ENCODE measurements at regions not wholly inside any gene's neighbourhood (a gene's known extent, or its start where the extent isn't known, plus 50 kb on each side); places are given as distances from the start of the nearest gene placed in this dataset.
"Not testable (repeated sequence)": the region's sequence is repeated elsewhere in the genome, so short reads cannot be mapped to it uniquely, and the experiment has no call there.

DNA sequence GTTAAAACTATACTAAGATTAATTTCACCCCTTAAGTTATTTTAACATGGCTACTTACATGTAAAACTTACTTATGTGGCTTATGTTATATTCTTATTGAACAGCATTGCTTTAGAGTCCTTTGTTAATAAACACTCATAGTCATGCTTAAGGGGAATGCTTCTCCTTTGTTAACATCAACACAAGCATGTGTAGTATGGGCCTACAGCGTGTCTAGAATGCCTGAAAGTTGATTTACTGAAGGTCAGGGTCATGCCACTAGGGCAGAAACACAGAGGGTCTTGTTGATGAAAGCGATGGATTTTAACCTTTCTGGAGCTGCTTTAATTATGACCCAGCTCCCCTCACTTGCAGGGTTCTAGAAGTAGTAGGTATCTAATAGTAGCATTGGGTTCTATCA is 159.8 kb upstream of the DLX2 start:
- DNase-seq, result no peak

DNA sequence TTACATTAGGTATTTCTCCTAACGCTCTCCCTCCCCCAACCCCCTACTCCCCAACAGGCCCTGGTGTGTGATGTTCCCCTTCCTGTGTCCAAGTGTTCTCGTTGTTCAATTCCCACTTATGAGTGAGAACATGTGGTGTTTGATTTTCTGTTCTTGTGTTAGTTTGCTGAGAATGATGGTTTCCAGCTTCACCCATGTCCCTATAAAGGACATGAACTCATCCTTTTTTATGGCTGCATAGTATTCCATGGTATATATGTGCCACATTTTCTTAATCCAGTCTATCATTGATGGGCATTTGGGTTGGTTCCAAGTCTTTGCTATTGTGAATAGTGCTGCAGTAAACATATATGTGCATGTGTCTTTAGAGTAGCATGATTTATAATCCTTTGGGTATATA is 162.1 kb upstream of the DLX2 start:
- DNase-seq, result not testable (repeated sequence)

DNA sequence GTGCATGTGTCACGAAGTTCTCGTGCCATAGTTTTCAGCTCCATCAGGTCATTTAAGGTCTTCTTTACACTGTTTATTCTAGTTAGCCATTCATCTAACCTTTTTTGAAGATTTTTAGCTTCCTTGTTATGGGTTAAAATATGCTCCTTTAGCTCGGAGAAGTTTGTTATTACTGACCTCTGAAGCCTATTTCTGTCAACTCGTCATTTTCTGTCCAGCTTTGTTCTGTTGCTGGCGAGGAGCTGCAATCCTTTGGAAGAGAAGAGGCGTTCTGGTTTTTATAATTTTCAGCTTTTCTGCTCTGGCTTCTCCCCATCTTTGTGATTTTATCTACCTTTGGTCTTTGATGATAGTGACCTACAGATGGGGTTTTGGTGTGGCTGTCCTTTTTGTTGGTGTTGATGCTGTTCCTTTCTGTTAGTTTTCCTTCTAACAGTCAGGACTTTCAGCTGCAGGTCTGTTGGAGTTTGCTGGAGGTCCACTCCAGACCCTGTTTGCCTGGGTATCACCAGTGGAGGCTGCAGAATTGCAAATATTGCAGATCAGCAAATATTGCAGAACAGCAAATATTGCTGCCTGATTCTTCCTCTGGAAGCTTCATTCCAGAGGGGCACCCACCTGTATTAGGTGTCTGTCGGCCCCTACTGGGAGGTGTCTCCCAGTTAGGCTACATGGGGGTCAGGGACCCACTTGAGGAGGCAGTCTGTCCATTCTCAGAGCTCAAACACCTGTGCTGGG is 157.7 kb upstream of the ITGA6 start:
- not testable (repeated sequence) for DNase-seq

DNA sequence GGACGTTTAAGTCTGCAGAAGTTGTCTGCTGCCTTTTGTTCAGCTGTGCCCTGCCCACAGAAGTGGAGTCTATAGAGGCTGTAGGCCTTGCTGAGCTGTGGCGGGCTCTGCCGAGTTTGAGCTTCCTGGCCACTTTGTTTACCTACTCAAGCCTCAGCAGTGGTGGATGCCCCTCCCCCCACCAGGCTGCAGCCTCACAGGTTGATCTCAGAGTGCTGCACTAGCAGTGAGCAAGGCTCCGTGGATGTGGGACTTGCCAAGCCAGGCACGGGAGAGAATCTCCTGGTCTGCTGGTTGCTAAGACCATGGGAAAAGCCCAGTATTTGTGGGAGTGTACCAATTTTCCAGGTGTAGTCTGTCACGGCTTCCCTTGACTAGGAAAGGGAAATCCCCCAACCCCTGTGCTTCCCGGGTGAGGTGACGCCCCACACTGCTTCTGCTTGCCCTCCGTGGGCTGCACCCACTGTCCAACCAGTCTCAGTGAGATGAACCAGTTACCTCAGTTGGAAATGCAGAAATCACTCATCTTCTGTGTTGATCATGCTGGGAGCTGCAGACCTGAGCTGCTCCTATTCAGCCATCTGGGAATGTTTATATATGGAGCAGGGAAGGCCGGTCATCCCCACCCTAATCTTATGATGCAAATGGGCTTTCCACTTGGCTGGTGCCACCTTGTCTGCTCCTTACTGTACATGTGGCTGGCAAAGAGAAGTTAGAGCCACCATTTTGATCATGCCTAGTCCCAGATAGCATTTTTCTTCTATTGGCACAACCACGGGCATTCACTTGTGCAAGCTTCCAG is 156.9 kb upstream of the ITGA6 start:
- DNase-seq, result no peak

DNA sequence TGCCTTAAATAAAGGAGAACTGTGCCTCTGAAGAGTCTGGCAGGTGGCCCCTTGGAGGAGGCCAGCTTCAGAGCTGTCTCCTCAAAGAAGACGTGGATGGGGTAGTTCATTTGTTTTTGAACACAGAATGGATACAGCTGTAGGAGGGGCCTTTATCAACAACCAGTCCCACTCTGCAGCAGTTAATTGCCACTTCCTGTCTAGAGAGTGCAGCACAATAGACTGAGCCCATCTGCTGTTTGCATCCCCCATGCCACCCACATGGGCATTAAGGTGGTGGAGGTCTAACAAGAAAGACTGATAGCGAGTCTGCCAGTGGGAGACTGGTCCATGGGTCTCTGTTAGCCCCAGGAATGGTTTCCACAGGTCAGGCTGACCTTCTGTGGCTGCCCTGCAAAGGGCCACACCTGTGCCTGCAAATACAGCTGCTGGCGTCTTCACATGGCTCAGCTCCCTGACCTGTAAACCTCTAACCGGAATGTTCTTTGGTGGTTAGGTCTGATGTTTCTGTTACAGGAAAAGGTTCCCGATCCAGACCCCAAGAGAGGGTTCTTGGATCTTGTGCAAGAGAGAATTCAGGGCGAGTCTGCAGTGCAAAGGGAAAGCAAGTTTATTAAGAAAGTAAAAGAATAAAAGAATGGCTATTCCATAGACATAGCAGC is 153.3 kb upstream of the ITGA6 start:
- DNase-seq, result no peak

DNA sequence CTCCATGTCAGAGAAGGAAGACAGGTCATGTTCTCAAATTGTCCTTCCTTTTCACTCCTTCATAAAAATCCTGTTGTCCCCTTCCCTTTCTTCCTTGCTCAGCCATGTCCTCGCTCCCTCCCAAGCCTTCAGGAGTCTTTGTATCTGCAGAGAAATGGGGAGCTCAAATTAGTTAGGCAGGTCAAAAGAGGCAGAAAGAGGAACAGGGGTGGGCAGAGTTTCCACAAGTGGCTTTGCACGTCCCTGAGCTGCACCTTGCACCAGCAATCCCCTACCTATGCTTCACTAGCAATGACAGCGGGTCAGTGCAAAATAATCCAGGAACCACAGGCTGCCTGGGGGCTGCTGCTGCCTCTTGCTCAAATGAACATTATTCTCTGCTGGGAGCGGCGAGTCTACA is 152.1 kb upstream of the ITGA6 start:
- no peak for DNase-seq

DNA sequence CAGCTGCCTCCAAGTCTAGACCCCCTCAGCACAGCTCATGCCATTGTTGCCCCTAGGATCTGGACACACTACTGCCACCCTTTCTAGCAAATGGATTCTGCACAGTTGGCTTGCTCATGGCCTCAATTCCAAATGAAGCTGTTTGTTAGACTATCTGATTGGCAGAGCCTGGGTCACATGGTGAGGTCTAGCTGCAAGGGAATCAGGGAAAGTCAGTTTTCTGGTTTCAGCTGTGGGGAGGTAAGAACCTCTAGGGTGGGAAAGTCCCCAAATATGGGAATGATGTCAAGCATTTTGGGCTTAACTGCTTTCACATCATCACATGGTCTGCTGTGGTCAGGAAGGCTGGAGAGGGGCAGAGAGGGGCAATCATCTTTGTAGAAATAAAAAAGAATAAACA is 150.4 kb upstream of the ITGA6 start:
- no peak for DNase-seq

DNA sequence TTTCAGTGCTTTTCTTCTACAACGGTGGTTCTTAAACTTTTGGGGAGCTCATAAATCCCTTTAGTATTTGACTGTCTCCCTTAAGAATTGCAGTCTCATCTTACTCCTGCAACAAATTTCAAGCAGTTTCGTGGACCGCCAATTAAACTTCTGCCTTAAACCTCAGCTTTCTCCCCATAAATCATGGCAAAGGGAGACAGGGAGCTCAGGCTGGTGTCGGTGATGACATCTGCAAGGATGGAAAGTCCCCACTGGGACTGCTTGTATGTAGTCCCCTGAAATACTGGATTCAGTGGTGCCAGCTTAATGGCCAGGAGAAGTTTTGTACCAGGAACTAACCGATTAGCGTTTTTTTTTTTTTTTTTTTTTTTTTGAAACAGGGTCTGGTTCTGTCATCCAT is 148.7 kb upstream of the ITGA6 start:
- DNase-seq, result no peak

DNA sequence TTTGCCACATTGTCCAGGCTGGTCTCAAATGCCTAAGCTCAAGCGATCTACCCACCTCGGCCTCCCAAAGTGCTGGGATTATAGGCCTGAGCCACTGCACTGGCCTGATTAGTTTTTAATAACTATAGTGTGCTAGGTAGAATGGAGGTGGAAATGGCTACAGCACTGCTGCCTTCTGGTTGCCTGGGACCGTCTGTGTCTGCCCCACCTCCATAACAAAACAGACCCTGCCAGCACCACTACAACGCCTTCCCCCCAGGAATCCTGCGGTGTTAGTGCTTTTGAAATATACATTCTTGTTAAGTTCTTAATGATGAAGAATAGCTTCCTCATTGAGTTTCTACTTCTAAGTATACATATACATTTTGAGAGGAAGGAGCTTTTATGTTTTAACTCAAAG is 148.2 kb upstream of the ITGA6 start:
- DNase-seq, result peak in 1 of 2 donors; percentile 18

DNA sequence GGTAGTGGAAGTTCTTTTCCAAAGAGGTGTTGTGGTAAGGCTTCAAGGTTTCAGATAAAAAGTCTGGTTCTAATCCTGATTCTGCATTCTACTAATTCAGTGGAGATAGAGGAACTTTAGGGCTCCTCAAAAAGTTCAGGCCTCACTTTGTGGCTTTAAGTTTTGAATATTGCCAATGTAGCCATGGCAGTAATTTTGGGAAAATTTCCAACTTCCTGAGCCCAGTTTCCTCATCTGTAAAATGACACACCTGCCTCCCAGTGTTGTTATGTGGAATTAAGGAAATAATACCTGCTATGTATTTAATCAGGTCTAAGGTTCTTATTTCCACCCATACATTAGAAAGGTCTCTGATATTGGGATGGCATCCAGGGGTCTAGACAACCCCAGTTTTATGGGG is 147.6 kb upstream of the ITGA6 start:
- DNase-seq, result no peak

DNA sequence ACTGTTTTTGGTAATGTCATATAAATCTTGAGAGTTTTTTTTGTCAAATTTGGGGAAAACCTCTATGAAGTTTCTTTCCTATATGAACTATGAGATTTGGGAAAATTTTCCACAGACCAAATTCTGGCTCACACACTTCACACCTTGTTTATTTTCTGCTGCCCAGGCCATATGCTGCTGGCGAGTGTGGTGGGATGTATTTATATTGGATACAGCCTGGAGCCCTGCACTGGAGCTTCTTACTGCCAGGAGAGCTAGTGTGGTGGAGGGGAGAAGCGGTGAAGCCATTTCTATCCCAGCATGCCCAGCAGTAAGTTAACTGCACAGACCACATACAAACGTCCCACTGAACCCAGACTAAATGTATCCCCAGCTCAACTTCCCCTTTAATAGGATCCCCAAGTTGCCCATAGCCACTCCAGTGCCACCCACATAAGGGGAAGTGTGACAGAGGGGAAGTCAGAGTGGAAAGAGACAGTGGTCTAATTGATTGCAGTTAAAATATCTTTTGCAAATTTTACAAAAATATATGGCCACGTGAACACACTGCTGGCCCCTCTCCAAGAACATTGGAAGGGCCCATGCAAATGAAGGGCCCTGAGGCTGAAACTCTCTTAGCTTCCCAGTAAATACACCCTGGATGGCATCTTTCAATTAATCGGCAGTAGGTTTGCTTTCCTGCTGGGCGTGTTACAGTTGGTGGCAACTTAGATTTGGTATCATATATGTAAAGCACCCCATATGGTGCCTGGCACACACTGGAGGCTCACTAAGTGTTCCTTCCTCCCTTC is 146.6 kb upstream of the ITGA6 start:
- DNase-seq, result peak; percentile 95 to 97

DNA sequence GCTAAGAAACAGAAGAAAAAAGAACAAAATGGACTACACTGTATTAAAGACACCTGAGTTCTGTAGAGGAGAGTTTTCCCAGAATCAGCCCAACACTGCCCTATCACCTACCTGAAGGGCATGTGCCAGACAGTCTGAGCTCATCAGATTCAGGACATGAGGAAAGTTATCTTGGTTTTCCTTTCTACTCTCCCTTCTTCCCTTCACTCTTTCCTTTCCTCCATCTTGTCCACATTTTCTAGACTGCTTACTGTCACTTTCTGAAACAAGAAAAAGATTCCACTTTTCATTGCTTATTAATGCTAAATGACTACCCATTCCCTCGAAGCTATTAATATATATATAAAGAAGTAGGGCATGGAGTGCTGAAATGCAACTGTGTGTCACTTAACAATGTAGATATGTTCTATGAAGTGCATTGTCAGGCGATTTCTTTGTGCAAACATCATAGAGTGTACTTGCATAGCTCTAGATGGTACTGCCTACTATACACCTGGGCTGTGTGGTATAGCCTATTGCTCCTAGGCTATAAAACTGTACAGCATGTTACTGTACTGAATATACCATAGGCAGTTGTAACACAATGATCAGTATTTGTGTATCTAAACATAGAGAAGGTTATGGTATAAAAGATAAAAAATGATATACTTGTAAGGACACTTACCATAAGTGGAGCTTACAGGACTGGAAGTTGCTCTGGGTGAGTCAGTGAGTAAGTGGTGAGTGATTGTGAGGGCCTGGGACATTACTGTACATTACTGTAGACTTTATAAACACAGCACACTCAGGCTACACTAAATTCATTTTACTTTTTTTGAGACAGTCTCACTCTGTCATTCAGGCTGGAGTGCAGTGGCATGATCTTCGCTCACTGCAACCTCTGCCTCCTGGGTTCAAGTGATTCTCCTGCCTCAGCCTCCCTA is 145.5 kb upstream of the ITGA6 start:
- DNase-seq, result peak in 1 of 2 donors; percentile 47

DNA sequence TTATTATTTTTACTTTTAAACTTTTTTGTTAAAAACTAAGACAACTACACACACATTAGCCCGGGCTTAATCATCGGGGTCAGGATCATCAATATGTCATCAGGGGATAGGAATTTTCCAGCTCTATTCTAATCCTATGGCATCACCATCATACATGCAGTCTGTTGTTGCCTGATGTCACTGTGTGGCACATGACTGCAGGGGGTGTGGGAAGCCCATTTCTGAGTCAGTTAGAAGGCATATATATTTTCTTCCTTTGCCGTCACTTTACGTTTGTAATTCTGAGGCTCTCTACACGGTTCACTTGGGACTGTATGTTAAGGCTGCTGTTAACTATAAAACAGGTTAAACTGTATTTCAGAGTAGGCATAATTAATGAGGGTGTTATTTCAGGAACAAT is 144.4 kb upstream of the ITGA6 start:
- peak; percentile 83 to 92 for DNase-seq

DNA sequence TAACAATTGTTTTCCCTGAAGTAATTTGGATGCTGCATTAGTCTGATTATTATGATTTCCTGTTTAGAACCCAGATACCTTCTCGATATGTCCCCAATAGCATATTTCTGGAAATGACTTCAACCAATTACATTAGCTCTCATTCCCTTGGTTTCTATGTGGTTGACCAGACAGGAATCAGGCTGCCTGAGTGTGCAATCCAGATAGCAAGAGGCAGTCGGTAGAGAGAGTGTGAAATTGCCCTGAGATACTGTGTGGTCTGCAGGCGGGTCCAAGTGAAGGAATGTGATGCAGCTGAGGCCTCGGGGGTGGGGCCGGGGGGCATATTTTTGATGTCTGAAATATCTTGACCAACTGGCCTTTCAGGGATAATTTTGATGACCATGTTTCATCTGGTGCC is 143.9 kb upstream of the ITGA6 start:
- DNase-seq, result peak; percentile 44 to 51

DNA sequence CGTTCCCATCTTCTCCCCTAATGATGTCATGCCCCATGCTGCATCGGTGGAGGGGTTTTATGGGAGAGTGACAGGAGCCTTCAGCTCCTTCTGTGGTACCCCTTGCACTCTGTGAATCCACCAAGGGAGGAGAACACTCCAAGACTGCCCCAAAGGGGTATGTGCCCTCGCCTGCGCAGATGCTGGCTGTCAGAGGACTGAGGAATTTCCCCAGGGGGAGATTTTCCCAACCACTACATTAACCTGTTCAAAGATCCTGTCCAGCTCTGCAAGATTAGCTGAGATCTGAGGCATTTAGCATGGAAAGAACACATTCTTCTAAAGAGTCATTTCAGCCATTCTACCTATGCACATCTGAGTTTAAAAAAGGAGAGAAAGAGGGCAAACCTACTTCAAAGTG is 143.2 kb upstream of the ITGA6 start:
- no peak for DNase-seq

DNA sequence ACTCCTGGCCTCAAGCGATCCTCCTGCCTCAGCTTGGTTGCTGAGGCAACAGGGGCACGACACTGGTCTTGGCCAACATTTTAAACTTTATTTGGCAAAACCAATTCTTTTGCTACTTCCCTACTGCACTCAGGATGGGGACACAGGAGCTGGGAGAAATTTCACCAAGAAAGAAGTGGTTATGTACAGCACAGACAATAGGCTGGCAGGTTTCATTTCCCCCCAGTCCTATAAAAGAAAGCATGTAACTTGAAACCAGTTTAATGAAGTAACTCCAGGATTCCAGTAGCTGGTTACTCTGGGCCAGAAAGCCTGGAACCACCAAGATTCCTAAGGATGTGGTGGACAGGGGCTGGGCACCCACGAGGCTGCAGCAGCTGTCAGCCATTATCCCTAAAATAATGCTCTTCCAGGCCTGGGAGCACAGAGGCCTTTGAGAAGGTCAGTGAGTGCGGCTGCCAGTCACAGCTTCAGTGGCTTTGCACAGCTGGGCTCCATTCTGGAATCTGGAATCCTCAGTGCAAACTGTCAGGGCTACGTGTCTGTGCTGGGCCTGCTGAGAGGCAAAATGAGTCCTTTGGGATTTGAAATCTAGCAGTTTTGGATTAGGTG is 142.3 kb upstream of the ITGA6 start:
- peak; percentile 82 for DNase-seq

DNA sequence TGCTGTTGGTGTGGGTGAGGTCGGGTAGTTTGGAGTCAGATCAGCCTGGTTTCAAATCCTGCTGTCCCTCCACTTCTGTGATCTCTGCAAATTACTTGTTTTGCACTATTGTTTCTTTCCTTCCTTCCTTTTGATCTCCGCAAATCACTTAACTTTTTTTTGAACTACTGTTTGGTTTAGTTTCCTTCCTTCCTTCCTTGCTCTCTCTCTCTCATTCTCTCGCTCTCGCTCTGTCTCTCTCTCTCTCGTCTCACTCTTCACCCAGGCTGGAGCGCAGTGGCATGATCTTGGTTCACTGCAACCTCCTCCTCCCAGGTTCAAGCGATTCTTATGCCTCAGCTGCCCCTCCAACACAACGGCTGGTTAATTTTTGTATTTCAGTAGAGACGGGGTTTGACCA is 141.6 kb upstream of the ITGA6 start:
- DNase-seq, result no peak

DNA sequence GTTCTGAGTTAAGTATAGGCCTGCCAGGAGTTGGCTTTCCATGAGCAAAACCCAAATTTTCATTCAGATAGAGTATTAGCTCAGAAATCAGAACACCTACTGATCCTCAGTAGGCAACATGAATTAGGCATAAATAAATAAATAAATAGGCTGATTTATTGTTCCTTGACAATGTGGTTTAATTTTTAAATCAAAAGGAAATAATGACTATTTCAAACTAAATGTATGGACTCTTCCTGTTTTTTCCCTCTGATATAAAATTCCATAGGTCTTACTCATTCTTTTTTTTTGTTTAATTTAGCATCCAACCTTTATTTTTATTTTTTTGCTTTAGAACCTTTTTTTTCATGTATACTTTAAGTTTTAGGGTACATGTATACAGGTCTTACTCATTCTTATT is 140.2 kb upstream of the ITGA6 start:
- no peak for DNase-seq

DNA sequence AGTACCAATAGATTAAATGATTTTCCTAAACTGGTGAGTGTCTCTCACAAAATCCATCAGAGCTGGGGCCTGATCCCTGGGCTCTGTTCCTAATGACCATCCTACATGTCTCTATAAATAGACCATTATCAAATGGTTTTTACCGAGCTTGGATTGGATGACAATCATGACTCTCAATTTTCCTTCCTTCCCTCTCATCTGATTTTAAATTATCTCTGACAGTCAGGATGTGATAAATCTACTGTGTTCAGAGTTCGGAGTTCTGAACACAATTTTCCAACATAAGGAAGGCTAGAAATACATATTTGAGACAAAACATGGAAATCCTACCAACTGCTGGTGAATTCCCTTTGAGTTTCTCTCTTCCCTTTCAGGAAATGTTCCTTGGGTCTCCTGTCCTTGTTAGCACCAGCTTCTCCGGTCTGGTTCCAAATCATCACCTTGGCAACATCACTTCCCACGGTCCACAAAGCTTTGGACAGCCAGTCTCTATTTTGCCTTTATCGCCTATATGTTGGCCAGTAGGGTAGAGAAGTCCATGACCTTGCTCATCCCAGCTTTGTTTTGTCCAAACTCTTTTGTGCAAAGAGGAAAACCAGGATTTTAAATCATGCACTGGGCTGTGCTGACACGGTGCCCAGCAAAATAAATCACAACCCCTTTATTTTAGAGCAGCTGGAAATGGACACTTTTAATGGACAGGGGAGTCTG is 139.6 kb upstream of the ITGA6 start:
- no peak for DNase-seq

DNA sequence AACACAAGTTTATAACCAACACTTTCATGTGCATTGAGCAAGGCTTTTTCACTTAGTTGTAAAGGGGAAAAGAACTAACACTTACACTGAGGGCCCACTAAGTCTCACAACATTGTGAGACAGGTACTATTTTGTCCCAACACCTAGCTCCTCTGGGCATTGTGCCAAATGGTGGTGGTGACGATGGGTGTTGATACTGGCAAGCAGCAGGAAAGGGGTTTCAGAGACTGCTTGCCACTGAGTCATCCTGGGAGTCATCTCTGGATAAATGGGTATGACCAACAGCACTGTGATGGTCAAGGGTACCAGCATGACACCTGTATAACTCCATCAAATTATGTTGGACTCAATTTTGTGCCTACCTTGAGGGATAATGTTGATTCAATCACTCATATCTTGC is 138.8 kb upstream of the ITGA6 start:
- no peak for DNase-seq

DNA sequence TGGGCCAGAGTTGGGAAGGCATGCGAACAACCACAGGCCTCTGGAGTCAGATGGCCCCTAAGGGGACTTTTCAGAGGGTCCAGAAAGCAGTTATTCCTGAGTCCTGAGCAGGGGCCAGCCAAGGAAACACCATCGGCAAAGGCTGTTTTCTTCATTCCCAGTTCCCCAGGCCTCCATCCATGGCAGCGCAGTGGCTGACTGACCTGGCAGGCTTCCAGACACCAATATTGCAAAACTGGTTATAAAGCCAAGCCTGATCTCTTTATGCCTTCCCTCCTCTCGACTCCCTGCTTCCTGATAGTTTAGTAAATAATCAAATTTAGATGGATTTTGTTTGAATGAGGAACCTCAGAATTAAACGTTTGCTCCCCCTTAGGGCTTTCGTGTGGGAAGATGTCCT is 133.4 kb upstream of the ITGA6 start:
- peak; percentile 70 to 74 for DNase-seq

Data from inflammatory macrophage (primary cell).